SHP77 (cell line): ENCODE measurements at regions not wholly inside any gene's neighbourhood (a gene's known extent, or its start where the extent isn't known, plus 50 kb on each side); places are given as distances from the start of the nearest gene placed in this dataset.
"Not testable (repeated sequence)": the region's sequence is repeated elsewhere in the genome, so short reads cannot be mapped to it uniquely, and the experiment has no call there.

Experiments
- DNase-seq, 2 experiments: peaks; one replicate each; lab custom pipeline; 2025; lab: John Stamatoyannopoulos, UW

- DNase-seq, result not testable (repeated sequence)
Observed at GRCh38 chr10:76815505-76815904, 822.1 kb downstream of the KCNMA1 start.

- DNase-seq, result no peak
Observed at GRCh38 chr10:76811430-76811829, 826.2 kb downstream of the KCNMA1 start.

GRCh38 chr10:76788452-76788811 lies 849.2 kb downstream of the KCNMA1 start:
- DNase-seq, result no peak

- no peak for DNase-seq
Observed at GRCh38 chr10:76787746-76788451, 849.7 kb downstream of the KCNMA1 start.

- no peak for DNase-seq
Observed at GRCh38 chr10:76786504-76787072, 851.0 kb downstream of the KCNMA1 start.

- DNase-seq, result no peak
Observed at GRCh38 chr10:76784076-76784475, 853.5 kb downstream of the KCNMA1 start.

GRCh38 chr10:76779796-76780301 lies 857.8 kb downstream of the KCNMA1 start:
- no peak for DNase-seq

GRCh38 chr10:76778914-76779795 lies 858.5 kb downstream of the KCNMA1 start:
- DNase-seq, result no peak

GRCh38 chr10:76774987-76775603 lies 862.5 kb downstream of the KCNMA1 start:
- no peak for DNase-seq

GRCh38 chr10:76769582-76769981 lies 868.0 kb downstream of the KCNMA1 start:
- DNase-seq, result no peak

- DNase-seq, result no peak
Observed at GRCh38 chr10:76769161-76769560, 868.4 kb downstream of the KCNMA1 start.

- DNase-seq, result no peak
Observed at GRCh38 chr10:76766682-76767081, 870.9 kb downstream of the KCNMA1 start.

- not testable (repeated sequence) for DNase-seq
Observed at GRCh38 chr10:76764921-76765320, 872.7 kb downstream of the KCNMA1 start.

- no peak for DNase-seq
Observed at GRCh38 chr10:76764177-76764576, 873.4 kb downstream of the KCNMA1 start.

- DNase-seq, result no peak
Observed at GRCh38 chr10:76763376-76763775, 874.2 kb downstream of the KCNMA1 start.

- DNase-seq, result no peak
Observed at GRCh38 chr10:76759681-76760080, 877.9 kb downstream of the KCNMA1 start.

GRCh38 chr10:76743169-76743568 lies 894.4 kb downstream of the KCNMA1 start:
- DNase-seq, result no peak

- DNase-seq, result no peak
Observed at GRCh38 chr10:76740514-76740913, 897.1 kb downstream of the KCNMA1 start.

- DNase-seq, result no peak
Observed at GRCh38 chr10:76738991-76739390, 898.6 kb downstream of the KCNMA1 start.

GRCh38 chr10:76736815-76737618 lies 900.6 kb downstream of the KCNMA1 start:
- no peak for DNase-seq

GRCh38 chr10:76736392-76736791 lies 901.2 kb downstream of the KCNMA1 start:
- DNase-seq, result no peak
